GM18507 (cell line): ENCODE measurements at regions not wholly inside any gene's neighbourhood (a gene's known extent, or its start where the extent isn't known, plus 50 kb on each side); places are given as distances from the start of the nearest gene placed in this dataset.

Source experiments
- DNase-seq: peaks from one replicate; pipeline ENCODE4 v3.0.0; 2011; ENCODE audit warnings: low read depth; ENCODE audit not compliant: insufficient read length; ENCODE audit errors: extremely low spot score
- FAIRE-seq: peaks from 2 replicates; lab custom pipeline; 2011; peaks lifted over from hg19 to GRCh38; lab: Jason Lieb, UNC

GRCh38 chr11:70829886-70830272 lies 422.5 kb downstream of the SHANK2 start:
- no peak for DNase-seq
- no peak for FAIRE-seq

DNA sequence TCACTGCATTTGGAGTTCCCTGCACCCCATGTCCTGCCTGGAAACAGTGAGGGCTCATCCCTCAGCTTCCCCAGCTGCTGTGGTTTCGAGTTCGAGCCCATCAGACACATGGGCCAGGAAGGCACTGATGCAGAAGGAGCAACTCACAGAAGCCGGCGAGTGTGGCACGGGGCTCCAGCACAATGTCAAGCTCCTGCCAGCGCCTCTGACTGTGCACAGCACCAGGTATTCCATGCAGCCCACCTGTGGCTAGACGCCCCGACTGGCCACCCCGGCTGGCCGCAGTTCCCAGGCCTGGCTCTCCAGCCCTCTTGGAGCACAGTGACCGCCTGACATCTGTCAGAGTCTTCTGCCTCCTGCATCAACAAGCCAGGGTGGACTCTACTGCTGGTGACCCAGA lies 419.4 kb downstream of the SHANK2 start:
- FAIRE-seq (no peak), DNase-seq (no peak)

DNA sequence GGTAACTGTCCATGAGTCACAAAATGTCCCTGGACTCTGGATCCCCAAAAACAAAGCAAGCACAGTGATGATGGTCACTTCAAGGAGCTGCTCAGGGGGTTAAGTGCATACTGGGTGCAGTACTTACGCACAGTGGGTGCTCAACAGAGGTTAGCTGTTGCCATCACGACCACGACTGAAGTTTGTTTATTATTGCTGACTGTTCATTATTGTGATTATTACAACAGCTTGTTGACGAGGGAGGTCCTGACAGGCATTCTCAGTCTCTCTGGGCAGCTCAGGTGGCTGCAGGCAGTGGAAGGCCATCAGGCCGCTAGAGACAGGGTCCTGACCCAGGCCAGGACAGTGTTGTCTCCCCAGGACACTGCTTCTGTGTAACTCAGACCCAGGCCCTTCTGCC lies 418.8 kb downstream of the SHANK2 start:
- FAIRE-seq: no peak
- DNase-seq: no peak

GRCh38 chr11:70834277-70834940 lies 418.0 kb downstream of the SHANK2 start:
- DNase-seq (no peak), FAIRE-seq (no peak)

DNA sequence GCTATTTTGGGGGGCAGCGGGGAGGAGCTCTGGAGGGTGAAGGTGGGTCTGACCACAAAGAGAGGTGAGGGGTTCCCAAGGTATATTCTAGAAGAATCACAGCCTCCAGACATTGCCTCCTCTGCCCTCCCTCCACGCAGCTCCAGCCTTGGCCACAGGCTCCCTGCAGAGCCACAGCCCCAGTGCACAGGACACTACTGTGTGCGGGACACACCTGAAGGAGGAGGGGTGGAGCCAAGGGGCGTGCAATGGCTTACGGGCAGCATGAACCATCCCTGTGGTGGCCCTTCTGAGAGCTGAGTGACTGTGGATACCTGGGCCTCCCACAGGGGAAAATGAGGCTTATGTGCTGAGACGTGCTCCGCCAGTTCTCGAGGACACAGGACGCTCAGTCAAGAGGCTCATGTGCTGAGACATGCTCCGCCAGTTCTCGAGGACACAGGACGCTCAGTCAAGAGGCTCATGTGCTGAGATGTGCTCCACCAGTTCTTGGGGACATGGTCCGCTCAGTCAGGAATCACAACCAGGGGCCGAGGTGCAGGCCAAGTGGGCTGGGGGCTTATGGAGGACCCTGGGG lies 417.3 kb downstream of the SHANK2 start:
- FAIRE-seq (no peak), DNase-seq (no peak)

GRCh38 chr11:70836071-70836470 lies 416.3 kb downstream of the SHANK2 start:
- FAIRE-seq: no peak
- DNase-seq: no peak

DNA sequence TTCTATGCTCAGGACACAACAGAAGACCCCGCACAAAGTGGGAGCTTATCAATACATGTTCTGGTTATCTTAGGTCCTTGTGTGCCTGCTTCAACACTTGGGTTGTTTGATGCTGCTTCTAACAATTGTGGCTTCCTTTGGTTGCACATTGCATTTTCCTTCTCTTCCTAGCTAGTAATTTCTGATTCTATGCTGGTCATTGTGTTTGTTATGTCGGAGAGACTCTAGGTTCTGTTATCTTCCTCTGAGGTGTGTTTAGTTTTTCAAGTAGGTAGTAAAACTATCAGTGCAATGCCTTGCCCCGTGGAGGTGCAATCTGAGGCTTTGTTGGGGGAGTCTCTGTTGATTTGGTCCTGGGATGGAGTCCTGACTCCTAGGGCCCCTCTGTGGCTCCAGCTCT lies 414.2 kb downstream of the SHANK2 start:
- no peak for FAIRE-seq
- DNase-seq: no peak

- no peak for DNase-seq
- FAIRE-seq: no peak
Measured at GRCh38 chr11:70839851-70840250, 412.5 kb downstream of the SHANK2 start.

DNA sequence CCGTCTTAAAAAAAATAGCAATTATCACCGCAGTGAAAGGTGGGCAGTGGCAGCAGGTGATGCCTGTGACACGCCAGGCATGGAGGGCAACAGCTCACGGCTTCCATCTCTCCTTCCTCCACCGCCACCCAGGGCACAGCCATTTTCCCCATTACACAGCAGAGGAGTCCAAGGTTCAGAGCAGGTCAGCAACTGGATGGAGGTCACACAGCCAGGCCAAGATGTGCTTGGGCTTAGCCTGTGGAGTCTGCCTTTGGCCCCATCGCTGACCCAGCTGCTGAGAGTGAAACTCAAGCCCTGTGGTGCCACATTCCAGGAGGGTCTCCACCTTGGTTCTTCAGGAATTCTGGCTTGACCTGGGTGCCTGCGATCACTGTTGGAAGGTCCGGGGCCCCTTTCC lies 411.1 kb downstream of the SHANK2 start:
- no peak for DNase-seq
- no peak for FAIRE-seq

DNA sequence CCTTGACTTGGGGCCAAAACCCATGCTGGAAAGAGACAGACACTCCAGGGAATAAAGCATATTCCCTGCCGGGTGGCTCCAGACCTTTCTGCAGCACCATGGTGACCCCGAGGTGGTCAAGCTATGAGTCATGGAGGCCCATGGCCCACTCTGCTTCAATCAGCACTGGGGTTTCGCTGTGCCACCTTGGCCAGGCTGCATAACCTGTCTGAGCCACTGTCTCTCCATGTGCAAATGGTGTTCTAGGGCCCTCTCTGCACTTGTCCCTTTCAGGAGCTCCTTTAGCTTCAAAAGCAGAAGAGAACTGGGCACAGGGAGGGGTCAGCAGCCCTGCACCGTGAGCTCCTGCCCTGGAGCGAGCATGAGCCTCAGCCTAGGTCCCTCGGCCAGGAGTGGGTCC lies 410.1 kb downstream of the SHANK2 start:
- FAIRE-seq (no peak), DNase-seq (no peak)

DNA sequence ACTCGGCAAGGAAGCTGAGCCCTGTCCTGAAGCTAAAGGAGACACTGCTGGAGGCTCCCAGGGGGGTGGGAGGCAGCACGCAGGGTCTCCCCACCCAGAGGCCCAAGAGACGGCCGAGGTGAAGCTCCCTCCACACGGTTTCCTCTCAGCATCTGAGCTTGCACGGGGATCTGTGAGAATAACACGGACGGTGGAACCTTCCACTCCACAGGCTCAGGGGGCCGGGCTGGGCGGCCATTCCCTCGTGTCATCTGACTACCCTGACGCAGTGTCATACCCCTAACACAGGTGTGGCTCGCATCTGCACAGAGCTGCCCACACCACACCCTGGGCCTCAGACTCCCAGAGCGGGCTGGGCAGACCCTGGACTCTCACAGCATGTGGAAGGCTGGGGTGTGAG lies 409.7 kb downstream of the SHANK2 start:
- no peak for DNase-seq

DNA sequence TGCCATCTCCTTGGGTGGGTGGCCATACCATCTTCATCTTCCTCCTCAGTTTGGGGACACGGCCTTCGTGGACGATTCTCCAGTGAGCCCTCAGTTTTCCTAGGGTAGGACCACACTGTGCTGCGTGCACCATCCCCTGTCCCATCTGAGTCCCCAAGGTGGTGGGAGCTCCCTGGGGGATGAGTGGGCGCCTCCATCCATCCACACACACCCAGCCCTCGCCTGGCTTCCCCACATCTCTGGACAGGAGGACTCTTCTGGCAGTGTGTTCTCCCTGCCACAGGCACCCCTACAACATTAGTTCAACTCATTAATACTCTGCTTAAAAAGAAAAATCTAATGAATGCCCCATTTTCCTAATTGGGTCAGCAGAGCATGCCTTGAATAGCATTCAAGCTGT lies 408.5 kb downstream of the SHANK2 start:
- no peak for FAIRE-seq
- DNase-seq: no peak

More for the DNA sequence above, 409.7 kb downstream of the SHANK2 start:
- no peak for FAIRE-seq

DNA sequence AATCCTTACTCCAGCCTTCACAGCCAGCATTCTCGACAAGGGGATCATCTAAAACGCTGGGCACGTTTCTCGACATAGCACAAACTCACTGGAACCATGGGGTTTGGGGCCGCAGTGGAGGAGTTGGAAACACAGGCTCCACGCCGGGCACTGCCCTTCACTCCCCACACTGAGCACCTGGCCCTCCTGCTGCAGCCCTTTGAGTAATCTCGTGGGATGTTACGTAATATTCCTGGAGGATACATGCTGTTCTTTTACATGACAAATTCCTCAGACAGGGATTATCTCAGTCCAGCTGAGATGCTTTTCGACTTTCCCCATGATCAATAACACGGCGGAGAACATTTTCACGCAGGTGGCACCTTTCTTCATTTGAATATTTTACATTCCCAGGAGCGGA lies 408.0 kb downstream of the SHANK2 start:
- DNase-seq: no peak
- FAIRE-seq: no peak

DNA sequence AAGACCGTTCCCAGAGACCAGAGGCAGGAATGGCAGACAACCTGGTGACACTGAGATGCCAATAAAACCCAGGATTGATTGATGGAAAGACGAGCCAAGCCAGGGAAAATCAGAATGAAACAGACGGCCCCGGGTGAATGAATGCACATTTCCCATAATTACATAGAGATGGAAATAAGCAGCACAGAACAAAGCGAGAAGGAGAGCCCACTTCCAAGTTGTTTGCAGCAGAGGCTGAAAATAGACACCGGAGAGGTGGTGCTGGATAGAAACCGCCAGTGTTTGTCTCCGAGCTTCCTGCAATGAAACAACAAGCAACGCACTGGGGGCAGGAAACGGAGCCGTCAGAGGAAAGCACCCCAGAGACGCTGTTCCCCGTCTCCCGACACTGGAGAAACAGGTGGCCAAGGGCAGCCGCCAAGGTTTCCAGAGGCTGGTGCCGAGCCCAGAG lies 406.8 kb downstream of the SHANK2 start:
- DNase-seq (no peak), FAIRE-seq (no peak)

- FAIRE-seq (no peak), DNase-seq (no peak)
Measured at GRCh38 chr11:70846781-70847655, 405.4 kb downstream of the SHANK2 start.

DNA sequence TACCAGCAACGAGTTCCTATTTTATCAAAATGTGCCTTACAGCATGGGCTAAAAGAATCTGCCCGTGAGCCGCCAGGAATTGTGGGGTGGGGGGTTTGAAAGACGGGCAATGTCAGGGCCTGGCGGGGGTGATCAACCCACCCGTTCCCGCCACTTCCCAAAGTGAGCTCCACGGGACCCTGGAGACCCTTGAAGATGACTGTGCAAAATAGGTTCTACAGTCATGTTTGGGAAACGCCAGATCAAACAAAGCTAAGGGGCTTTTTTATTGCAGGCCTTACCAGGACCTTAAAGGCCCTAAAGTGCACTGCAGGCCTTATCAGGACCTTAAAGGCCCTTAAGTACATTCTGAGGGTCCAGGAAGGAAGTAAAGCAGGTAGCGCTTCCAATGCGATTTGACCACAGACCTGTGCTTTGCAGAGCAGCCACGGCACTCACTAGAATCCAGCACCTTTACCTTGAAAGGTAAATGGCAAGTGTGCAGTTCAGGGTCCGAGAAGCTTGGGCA lies 404.1 kb downstream of the SHANK2 start:
- no peak for DNase-seq
- FAIRE-seq: no peak

- no peak for DNase-seq
- FAIRE-seq: no peak
Measured at GRCh38 chr11:70849031-70849430, 403.3 kb downstream of the SHANK2 start.

GRCh38 chr11:70851308-70851707 lies 401.1 kb downstream of the SHANK2 start:
- FAIRE-seq: no peak
- DNase-seq: no peak

GRCh38 chr11:70851907-70852306 lies 400.5 kb downstream of the SHANK2 start:
- FAIRE-seq (no peak), DNase-seq (no peak)

DNA sequence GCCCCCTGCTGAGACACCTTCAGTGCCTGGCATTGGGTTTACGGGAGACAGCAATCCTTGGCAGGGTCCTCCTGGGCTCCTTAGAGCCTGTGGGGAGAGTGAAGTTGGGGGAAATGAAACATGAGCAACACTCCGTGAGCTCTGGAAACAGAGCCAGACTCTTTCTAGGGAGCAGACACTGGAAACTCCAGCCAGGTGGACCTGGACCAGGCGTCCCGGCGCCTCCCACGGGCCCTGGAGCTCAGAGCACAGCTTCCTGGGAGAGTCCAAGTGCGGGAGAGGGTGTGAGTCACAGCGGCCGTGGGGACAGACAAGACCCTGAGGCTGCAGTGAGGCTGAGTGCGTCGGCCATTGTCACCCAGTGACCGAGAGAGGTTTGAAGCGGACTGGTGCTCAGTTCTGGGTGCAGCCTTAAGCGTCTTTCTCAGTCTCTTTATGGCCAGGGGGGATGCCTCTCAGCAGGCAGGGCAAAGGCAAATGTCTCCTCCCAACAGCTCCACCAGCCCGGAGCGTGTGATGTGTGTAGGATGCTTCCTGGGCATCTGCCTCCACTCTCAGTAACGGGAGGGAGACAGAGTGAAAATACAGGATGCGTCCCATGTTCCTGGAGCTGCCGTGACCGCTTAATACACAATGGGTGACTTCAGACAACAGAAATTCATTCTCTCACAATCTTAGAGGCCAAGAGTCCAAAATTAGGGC lies 399.2 kb downstream of the SHANK2 start:
- DNase-seq: no peak
- FAIRE-seq: no peak
